ENCODE measurements at regions not wholly inside any gene's neighbourhood (a gene's known extent, or its start where the extent isn't known, plus 50 kb on each side); places are given as distances from the start of the nearest gene placed in this dataset.

- Histone ChIP-seq H3K9ac (ENCODE audit: low read depth in 1 of 2, low read length in 2 of 2) (no peak overlapping the region), H3K27ac (ENCODE audit: low read depth in 1 of 2, low read length in 2 of 2) (no peak overlapping the region), H3K36me3 (ENCODE audit: control insufficient read depth in 4 of 4, insufficient read depth in 3 of 4, low read depth in 1 of 4, low read length in 3 of 4) (no peaks in the 10 kb centered on the region), H3K4me1 (ENCODE audit: control insufficient read depth in 4 of 4, insufficient read depth in 4 of 4, low read length in 3 of 4) (no peaks in the 10 kb centered on the region), H3K4me3 (ENCODE audit: low read depth in 1 of 3, low read length in 3 of 3) (no peak overlapping the region), H3K9me3 (ENCODE audit: control insufficient read depth in 4 of 4, low read length in 3 of 4) (no peaks in the 10 kb centered on the region), H3K27me3 (ENCODE audit: control insufficient read depth in 4 of 4, insufficient read depth in 4 of 4, low read length in 3 of 4) (no peaks in the 10 kb centered on the region)
- 77% methylated on average over 5 of the region's 5 CpGs for WGBS
- DNase-seq (ENCODE audit: low spot score): no peak
- TF ChIP-seq FOXA2 (IDR thresholded peaks at IDR 0.05) (no peak), JUND (IDR thresholded peaks at IDR 0.05) (no peak), ATF3 (IDR thresholded peaks at IDR 0.05) (no peak), RAD21 (IDR thresholded peaks at IDR 0.05) (no peak), HNF4A (conservative IDR thresholded peaks at IDR 0.05) (no peak), HNF4G (IDR thresholded peaks at IDR 0.05) (no peak), MAX (IDR thresholded peaks at IDR 0.05) (no peak), ZBTB33 (IDR thresholded peaks at IDR 0.05) (no peak), EGR1 (IDR thresholded peaks at IDR 0.05; ENCODE audit: low read depth in 2 of 2) (no peak), FOXA1 (IDR thresholded peaks at IDR 0.05) (no peak), REST (IDR thresholded peaks at IDR 0.05) (no peak), SP1 (IDR thresholded peaks at IDR 0.05) (no peak), CTCF (IDR thresholded peaks at IDR 0.05; ENCODE audit: low read depth, low read length, missing input control) (no peak), TAF1 (conservative IDR thresholded peaks at IDR 0.05) (no peak), RXRA (IDR thresholded peaks at IDR 0.05) (no peak), NR2F2 (IDR thresholded peaks at IDR 0.05) (no peak), YY1 (IDR thresholded peaks at IDR 0.05) (no peak)
Measured at GRCh38 chr13:111039735-111040134, 75.4 kb upstream of the ARHGEF7 start.

GRCh38 chr13:111038887-111039286 is 76.2 kb upstream of the ARHGEF7 start:
- 69% methylated on average over 7 of the region's 7 CpGs for WGBS
- Histone ChIP-seq H3K27me3 (ENCODE audit: control insufficient read depth in 4 of 4, insufficient read depth in 4 of 4, low read length in 3 of 4) (no peaks in the 10 kb centered on the region), H3K9me3 (ENCODE audit: control insufficient read depth in 4 of 4, low read length in 3 of 4) (no peaks in the 10 kb centered on the region), H3K4me3 (ENCODE audit: low read depth in 1 of 3, low read length in 3 of 3) (no peak overlapping the region), H3K9ac (ENCODE audit: low read depth in 1 of 2, low read length in 2 of 2) (no peak overlapping the region), H3K36me3 (ENCODE audit: control insufficient read depth in 4 of 4, insufficient read depth in 3 of 4, low read depth in 1 of 4, low read length in 3 of 4) (no peaks in the 10 kb centered on the region), H3K4me1 (ENCODE audit: control insufficient read depth in 4 of 4, insufficient read depth in 4 of 4, low read length in 3 of 4) (no peaks in the 10 kb centered on the region), H3K27ac (ENCODE audit: low read depth in 1 of 2, low read length in 2 of 2) (no peak overlapping the region)
- no peak for TF ChIP-seq CTCF (IDR thresholded peaks at IDR 0.05; ENCODE audit: low read depth, low read length, missing input control)
- no peak for TF ChIP-seq TAF1 (conservative IDR thresholded peaks at IDR 0.05)
- no peak for DNase-seq (ENCODE audit: low spot score)

Data from liver (tissue), 8 donors.